HG03066 (cell line): ENCODE measurements at regions not wholly inside any gene's neighbourhood (a gene's known extent, or its start where the extent isn't known, plus 50 kb on each side); places are given as distances from the start of the nearest gene placed in this dataset.
A peak's percentile ranks its signal among the peaks of the same experiment; 100 is the strongest.
"Not testable (repeated sequence)": the region's sequence is repeated elsewhere in the genome, so short reads cannot be mapped to it uniquely, and the experiment has no call there.

Experiments
- ATAC-seq: cut with Tn5 transposase; IDR thresholded peaks from one replicate; pipeline ENCODE4 v1.9.1; 2021; ENCODE audit warnings: low read depth; ENCODE audit not compliant: unreplicated experiment

DNA sequence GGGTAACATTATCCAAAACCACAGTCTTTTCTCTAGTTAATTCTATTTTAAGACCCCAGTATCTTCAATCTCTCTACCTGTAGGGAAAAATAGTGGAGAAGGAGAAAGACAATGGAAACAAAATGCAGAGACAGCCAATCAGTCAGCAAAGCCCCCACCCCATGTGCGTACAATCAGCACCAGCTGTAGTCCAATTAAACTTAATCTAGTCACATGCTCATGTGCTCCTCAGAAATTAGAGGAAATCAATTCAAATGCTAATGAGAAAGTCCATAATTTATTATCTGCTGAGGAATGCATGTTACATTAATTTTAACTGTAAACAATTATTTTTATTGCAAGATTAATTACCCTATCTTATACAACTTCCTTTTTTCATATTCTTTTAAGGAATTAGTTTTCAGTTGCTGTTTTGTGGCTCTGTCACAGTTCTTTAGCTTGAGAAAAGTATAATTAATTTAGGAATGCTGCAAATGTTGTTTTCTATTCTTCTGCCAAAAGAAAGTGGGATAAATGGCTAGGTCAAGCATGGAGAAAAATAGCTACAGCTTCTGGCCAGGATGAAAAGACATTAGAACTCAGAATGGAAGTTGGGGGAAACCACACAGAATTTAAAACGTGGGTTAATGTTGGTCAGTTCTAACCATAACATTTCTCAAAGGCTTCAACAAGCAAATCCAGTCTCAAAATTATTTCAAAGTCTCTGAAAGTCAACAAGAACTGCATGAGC is 232.4 kb upstream of the HNRNPA3 start:
- no peak for ATAC-seq

DNA sequence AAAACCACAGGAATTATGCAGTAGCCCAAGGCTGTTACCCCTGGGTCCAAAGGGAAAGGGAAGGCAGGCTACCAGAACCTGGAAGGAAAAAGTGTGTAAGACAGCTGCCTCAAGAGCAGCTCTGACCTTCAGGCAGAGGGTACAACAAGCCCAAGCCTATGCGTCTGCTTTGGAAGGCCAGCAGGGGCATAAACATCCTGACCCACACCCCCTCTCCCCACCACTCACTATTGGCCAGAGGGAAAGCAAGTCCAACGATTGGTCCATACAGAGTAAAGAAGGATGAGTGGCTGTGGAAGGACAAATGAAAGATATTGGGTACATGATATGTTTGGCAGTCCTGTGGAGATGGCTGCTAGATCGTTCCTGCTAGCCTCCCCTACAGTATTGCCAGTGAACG is 227.6 kb upstream of the HNRNPA3 start:
- ATAC-seq = no peak

DNA sequence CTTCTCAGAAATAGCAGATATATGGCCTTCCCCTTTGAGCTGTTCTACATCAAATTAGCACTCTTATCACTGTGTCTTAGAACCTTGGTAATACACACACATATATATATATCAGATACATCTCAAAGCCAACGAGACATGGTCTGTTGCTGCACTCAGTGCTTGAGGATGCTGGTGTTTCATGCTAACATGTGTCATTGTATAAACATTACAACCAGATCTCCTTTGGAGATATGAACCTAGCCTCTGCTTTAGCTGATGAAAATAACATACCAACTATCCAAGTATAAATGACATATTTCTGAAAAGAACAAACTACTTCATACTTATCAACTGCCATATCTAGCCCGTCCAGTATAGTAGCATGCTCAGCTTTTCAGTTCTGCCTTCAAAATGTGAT is 226.7 kb upstream of the HNRNPA3 start:
- ATAC-seq = no peak

DNA sequence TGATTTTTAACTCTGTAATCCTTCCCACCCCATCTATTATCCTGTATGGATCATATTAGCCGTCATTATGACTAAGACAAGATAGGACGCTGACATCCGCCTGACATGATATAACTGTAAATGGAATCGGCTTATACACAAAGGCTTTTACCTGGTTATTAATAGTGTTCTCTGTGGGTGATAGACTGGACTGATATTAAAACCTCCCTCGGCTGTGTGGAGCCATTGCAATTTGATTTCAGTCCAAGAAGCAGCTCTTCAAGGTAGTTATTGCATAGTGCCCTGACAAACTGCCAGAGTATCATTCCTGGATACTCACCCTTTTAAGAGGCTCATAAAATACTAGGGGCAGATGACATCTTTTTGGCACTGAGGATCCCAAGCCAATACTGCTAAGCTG is 226.1 kb upstream of the HNRNPA3 start:
- no peak for ATAC-seq

DNA sequence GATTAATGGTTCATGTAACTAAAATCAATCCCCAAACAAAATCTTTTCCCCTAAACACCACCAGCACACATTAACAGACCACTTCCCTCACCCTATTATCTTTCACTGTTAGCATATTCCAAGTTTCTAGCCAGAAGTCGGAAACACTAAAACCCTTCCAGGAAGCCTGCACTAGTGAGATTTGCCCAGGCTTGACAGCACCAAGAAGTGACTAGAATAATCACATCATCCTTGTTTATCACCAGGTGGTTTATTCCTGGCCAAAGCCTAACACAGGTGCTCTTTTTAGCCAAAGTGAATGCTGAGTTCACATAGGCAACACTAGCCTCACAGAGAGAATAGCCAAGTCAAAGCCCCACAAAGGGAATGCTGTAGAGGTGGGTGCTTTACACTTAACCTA is 221.2 kb upstream of the HNRNPA3 start:
- ATAC-seq = no peak

DNA sequence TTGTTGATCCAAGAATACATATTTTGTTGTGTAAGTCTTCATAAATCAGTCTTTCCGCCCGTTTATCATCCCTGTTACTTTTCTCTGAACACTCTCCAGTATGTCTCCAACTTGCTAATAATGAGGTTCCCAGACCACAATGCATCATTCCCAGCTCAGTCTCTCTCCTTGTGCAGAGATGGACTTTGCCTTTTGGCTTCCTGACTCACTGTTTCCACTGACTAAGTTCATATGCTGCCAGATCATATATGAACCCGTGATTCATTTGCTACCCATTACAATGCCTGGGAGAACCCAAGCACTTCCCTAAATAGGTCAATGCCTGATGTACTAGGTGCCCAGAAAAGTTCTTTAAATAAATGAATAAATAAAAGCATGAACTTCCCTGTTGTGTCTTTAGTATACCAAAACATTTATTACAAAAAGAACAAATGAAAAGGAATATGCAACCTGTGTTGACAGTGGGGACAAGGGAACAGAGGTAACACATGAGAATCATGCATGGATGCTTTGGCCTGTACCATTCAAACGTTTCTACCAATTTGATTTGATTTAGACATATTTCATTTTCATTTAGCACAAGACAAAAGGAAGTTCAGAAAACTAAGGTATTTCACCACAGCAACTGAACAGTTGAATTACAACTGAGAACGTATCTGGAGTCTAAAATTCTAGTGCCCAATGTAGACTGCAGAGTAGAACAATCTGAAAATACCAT is 215.4 kb upstream of the HNRNPA3 start:
- peak; percentile 47 for ATAC-seq

DNA sequence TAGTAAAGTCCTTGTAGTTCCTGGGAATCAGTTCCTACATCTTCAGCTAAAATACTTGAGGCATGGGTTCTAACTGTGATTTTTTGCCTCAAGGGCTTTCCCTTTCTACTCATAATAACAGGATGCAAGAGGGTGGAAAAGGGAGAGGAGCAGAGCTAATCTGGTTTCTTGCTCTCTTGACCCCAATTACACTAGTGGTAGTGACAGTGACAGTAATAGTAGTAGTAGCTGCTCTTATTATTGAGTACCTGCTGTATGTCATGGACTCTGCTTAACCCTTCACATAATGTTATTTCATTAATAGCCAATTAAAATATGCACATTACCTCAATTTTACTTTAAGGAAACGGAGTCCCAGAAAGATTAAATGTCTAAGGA is 214.8 kb upstream of the HNRNPA3 start:
- peak; percentile 10 for ATAC-seq

DNA sequence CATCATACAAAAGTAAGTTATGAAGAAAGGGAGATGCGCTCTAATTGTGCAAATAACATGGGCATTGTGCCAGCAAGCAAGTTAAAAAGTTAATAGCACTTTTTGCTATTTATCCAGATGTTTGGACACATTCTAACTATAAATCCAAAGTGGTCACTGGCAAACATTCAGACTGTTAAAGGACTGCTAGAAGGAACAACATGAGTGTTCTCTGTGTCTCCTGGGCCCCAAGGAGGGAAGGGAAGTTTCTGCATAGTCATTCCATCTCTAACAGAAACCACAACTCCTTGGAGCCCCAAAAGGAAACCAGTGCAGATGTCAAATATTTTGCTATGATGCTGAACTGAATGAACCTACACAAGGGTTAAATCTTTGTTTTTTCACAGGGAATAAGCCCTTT is 213.3 kb upstream of the HNRNPA3 start:
- ATAC-seq = peak; percentile 46

DNA sequence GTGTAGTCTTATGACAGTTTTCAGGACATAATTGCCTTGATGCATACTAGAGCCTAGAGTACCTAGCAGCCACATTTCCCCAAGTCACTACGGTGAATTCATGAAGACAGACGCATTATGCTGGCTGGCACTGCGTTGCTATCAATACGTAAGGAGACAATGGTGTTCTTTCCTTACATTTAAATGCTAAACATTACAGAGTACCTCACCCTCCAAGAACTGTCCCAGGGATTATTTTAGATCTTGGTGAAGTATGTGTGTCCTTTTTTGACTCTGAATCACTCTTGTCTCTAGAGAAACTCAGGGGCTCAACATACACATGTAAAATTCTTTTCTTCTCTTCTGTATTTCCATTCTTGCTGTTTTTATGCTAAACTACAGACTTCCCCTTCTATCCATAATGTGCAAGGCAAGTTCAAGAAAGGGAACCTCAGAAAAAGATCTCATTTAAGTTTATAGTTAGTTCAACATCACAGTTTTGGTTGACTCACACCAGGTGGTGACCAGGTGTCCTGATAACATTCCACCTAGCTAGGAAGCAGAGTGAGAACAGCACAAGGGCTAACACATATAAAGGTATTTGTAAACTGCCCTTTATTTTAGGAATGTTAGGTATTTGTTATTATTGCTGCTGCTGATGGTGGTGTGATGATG is 212.4 kb upstream of the HNRNPA3 start:
- ATAC-seq = no peak

DNA sequence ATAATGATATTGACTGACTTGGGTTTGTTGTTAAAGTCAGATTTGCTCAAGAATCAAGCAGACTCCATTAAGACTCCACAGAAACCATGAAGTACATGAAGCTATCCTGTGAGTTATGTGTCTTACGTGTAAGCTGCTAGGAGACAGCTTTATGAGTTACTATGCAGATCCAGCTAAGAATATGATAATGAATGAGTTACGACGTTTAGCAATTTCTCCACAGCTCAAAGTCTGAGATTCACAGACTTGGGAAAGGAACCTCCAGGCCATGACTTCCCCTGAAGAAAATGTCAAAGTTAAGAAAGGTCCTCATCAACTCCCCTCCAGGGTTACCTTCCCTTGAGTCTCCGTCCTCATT is 211.9 kb upstream of the HNRNPA3 start:
- ATAC-seq = no peak

DNA sequence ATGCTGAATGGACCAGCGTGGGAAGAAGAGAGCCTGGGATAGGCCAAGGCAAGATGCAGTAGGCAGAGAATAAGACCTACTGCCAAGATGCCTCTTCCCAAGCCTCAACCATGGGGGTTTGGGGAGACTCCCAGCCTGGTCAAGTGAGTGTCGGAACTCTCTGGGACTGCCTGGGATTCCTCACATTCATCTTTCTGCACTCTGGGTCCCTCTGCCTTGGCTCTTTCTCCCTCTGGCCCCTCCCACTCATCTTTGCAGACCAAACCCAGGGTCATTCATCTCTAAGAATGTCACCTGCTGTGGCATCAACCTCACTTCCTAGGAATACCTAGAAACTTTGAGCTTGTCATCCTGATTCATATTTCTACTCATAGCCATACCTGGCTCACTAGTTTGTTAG is 211.3 kb upstream of the HNRNPA3 start:
- ATAC-seq = no peak

DNA sequence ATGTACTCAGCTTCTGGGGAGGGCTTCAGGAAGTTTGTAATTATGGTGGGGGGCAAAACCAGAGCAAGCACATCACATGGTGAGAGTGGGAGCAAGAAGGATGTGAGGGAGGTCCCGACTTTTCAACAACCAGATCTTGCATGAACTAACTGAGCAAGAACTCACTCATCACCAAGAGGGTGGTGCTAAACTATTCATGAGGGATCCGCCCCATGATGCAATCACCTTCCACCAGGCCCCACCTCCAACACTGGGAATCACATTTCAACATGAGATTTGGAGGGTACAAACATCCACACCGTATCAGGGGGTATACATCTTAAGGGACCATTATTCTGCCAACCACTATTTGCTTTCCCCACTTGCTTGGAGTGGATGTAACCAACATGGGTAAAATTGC is 209.6 kb upstream of the HNRNPA3 start:
- ATAC-seq = no peak

DNA sequence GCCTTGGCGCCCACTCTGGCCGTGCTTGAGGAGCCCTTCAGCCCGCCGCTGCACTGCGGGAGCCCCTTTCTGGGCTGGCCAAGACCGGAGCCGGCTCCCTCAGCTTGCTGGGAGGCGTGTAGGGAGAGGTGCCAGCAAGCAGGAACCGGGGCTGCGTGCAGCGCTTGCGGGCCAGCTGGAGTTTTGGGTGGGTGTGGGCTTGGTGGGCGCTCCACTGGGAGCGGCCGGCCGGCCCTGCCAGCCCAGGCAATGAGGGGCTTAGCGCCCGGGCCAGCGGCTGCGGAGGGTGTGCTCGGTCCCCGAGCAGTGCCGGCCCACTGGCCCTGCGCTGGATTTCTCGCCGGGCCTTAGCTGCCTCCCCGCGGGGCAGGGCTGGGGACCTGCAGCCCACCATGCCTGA is 204.9 kb upstream of the HNRNPA3 start:
- not testable (repeated sequence) for ATAC-seq

DNA sequence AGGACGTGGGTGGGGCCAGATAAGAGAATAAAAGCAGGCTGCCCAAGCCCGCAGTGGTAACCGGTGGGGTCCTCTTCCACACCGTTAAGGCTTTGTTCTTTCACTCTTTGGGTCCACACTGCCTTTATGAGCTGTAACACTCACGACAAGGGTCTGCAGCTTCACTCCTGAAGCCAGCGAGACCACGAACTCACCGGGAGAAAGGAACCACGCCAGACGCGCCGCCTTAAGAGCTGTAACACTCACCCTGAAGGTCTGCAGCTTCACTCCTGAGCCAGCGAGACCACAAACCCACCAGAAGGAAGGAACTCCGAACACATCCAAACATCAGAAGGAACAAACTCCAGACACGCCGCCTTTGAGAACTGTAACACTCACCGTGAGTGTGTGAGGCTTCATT is 203.9 kb upstream of the HNRNPA3 start:
- not testable (repeated sequence) for ATAC-seq

DNA sequence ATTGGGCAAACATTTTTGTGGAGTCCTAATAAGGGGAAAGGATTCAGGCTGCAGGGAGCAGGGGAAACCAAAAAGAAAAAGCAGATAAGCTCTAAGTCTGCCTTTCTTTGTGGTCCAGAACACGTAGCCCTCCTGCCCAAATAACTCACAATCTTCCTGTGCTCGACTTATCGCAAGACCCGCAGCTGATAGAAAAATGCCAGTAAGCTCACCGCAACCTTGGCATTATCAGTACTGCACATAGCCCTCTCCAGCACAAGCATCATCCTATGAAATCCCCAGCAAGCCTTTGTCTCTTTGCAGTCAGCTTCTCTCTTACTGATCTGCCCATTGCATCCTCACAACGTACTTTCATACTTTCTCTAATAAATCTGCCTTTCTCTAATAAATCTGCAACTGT is 202.4 kb upstream of the HNRNPA3 start:
- ATAC-seq = no peak

DNA sequence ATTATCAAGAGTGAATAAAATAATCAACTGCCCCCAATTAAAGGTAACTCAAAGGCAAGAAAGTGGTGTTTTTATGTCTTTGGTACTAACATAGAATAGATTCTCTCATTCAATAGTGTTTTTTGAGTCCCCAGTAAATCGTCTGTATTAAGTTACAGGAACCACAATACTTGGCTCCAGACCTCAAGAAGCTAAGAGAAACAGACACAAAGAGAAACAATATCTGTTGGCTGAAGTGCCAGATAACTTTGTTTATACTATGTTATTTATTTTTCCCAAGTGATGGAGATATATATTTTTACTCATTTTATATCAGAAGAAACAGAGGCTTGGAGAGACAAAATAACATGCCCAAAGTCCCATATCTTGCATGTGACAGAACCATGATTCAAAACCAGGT is 201.7 kb upstream of the HNRNPA3 start:
- no peak for ATAC-seq

DNA sequence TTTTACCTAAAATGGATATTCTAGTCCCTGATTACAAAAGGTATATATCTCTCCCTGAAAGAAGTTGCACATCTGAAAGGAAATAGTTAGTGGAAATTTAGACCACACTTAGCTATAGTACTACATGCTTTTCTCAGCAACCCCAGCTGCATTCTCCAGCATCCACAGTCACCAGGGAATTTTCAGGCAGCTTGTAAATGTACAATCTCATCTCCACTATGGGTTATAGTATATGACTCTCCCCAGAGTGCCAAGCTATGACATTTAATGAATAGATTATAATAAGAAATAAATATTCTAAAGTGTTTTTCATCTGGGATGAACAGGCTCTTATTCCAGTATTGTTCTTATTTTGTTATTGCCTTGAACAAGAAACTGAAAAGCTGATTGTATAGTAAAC is 197.6 kb upstream of the HNRNPA3 start:
- no peak for ATAC-seq

DNA sequence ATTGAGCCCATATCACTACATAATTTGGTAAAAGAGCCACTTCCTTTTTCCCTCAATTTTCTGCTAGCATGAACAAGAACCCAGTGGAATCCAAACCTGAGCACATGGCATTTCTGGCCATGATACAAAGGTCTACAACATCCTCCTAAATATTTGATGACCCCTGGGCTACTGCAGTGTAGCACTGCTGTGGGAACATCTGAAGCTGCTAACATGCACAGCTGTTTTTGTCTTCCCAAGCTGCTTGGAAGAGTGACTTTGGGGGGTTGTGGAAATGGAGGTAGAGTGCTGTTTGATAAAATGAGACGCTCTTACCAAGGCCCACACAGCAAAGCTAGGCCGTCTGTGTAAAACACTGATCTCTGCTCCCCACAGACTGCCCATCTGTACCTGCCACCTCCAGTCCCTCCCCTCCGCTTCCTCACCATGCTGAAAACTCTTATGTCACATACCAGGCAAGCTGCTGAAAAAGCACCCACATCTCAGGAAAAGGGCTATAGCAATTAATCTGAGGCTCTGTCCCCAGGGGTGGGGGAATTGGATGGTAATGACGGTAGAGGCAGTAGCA is 197.2 kb upstream of the HNRNPA3 start:
- ATAC-seq = no peak

DNA sequence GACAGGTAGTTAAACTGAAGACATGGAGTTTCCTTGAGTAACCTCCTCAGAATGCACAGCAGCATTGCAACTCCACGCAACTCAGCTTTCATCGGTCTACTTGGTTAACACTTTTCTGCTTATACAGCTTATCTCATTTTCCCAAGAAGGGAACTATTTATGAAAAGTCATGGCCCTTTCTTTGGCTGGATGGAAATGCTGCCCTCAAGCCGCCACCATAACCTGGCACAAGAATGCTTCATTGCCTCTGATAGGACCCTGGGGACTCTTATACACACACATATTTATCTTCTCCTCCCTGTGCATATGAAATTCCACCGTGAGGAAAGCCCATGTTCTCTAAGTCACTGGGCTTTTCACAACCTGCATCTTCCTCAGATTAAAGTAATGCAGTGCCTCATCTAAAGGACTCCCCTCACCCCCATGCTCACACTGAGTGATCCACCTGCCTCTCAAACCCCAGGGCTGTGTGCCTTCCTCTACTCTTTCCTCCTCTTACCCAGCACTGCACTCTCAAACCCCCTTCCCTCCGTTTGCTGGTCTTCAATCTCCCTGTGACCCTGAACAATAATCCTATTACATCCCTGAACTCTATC is 192.0 kb upstream of the HNRNPA3 start:
- no peak for ATAC-seq

DNA sequence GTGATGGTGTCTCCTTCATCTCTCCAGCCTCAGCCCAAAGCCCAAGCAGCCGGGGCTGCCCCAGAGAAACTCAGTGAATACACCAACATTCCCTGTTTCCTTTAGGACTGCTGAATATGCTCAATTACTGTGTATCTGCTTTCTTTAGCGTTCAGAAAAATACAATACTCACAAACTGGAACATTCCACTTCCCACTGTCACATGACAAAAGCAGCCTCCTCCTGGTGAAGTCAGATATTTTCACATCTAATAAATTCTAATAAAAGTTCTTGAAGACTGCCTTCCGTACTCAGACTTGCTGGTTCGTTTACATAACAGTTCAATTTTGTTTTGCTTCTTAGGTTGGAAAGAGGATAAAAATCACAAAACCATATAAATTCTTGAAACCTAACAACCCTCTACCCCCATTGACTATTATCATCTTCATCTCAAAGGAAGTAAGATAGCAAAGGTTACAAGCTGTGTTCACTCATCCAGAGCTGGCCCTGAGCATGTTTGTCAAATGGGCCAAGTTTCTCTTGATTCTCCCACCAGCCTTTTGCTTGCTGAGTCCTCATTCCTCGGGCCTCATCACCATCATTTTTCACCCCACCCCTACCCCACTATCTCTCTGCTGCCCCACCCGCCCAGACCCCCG is 190.8 kb upstream of the HNRNPA3 start:
- no peak for ATAC-seq

DNA sequence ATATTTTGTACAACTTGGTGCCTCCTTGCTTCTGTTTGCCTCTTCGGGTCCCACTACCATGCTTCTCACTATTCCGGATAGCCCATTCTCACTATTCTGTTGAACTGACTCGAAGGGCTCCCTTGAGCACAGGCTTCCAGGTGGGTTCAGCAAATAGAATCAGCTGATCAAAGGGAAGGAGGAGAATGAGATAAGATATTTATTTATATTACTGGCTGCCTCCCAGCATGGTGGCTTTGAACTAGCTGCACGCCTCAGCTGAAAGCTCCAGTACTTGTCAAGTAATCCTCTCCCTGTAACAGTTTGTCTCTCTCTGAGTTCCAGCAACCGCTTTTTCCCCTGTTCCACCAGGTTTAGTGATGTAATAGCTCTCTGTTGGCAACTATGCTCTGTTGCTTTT is 187.8 kb upstream of the HNRNPA3 start:
- no peak for ATAC-seq
